Coronary artery (tissue), 2 donors: ENCODE measurements at regions not wholly inside any gene's neighbourhood (a gene's known extent, or its start where the extent isn't known, plus 50 kb on each side); places are given as distances from the start of the nearest gene placed in this dataset.

ENCODE experiments used
- DNase-seq: peaks from one replicate; pipeline ENCODE4 v3.0.0-alpha.2; 2017; ENCODE audit warnings: low spot score
- H3K27ac ChIP-seq, 2 donors: fragments of 200-600 bp; sonication (generic); one replicate each; pipeline ENCODE4 v1.5.1; 2016 to 2019
- H3K4me3 ChIP-seq: fragments of 200-600 bp; sonication (generic); 2 replicates; pipeline ENCODE4 v1.5.1; 2016; ENCODE audit warnings: mild to moderate bottlenecking, moderate library complexity
- TF ChIP-seq, protein P1 (sequence below): fragments of 200-600 bp; sonication (generic); IDR thresholded peaks from one replicate; pipeline ENCODE4 v1.5.1; 2019; ENCODE audit warnings: antibody characterized with exemption

DNA sequence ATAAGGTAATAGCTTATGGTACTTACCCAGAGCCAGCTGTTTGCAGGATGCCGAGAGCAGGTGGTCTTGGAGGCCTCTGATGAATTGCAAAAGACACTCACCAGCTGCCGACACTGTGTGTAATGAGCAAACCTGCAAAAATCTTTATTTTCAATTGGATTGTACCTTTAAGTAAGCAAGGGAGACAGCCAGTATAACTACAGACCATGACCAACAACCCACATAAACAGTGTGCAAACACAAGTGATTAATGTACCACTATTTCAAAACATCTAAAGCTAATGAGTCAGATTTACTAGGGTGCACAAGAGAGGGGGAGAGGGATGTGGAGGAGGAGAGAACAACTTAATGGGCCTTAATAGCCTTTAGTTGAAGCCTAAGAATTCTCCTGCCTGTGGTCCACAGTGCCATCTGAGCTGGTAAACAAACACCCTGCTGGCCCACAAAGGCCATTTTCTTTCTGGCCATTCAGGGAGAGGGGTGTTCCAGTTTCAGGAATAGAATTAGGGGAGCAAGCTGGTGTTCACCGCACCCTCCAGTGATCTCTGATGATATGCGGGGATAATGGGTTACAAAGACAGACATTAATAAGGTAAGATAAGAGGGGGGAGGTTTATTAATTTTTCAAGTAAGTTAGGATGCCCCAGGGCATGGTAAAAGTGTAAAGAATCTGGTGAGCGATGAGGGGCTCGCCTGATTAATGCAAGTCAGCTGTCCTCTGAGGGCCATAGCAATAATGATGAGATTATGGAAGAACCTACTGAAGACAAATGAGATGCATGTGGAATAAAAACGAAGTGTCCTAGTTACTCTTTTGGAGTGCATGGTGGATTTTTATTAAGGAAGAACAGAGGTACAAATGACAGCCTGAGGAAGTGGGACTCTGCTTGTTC is 196.4 kb downstream of the HRH4 start:
- TF ChIP-seq, protein P1, sequence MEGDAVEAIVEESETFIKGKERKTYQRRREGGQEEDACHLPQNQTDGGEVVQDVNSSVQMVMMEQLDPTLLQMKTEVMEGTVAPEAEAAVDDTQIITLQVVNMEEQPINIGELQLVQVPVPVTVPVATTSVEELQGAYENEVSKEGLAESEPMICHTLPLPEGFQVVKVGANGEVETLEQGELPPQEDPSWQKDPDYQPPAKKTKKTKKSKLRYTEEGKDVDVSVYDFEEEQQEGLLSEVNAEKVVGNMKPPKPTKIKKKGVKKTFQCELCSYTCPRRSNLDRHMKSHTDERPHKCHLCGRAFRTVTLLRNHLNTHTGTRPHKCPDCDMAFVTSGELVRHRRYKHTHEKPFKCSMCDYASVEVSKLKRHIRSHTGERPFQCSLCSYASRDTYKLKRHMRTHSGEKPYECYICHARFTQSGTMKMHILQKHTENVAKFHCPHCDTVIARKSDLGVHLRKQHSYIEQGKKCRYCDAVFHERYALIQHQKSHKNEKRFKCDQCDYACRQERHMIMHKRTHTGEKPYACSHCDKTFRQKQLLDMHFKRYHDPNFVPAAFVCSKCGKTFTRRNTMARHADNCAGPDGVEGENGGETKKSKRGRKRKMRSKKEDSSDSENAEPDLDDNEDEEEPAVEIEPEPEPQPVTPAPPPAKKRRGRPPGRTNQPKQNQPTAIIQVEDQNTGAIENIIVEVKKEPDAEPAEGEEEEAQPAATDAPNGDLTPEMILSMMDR = no peak
- DNase-seq = no peak
- Histone ChIP-seq H3K27ac (no peak overlapping the region), H3K4me3 (no peak overlapping the region)

DNA sequence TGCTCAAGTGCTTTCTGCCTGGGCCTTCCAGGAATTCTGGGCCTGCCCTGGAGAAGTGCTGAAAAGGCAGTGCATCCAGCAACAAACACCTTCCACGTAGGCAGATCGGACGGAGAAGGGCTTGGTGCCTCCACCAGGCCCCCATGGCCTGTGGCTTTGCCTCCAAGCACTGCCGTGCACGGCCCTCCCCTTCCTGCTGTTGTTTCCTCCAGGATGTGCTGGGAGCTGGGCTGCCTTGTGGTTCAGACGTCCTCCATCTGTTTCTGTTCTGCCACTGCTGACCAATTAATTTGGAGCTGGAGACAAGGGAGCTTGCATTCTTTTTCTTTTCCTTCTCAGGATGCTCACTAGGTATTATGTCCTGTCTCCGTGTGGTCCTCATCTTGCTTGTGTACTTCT is 197.0 kb downstream of the HRH4 start:
- TF ChIP-seq, protein P1 = no peak
- Histone ChIP-seq H3K4me3 (no peak overlapping the region), H3K27ac (no peak overlapping the region)
- no peak for DNase-seq

DNA sequence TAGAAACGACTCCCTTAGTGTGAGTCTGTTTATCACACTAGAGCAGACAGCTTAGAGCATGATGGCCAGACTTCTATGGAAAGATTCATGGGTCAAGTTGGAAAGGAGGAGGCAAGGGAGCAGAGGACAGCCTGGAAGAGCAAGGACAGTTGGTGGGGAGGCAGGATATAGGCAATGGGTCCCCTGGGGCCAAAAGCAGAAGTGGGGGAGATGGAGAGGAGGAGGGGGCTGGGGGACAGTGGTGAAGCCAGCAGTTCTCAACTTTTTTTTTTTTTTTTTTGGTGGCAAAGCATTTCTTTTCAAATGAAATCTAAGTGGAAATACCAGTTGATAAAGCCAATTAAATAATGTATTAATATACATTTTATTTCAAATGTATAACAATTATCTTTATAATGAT is 197.9 kb downstream of the HRH4 start:
- Histone ChIP-seq H3K27ac (no peak overlapping the region), H3K4me3 (no peak overlapping the region)
- TF ChIP-seq, protein P1 = no peak

DNA sequence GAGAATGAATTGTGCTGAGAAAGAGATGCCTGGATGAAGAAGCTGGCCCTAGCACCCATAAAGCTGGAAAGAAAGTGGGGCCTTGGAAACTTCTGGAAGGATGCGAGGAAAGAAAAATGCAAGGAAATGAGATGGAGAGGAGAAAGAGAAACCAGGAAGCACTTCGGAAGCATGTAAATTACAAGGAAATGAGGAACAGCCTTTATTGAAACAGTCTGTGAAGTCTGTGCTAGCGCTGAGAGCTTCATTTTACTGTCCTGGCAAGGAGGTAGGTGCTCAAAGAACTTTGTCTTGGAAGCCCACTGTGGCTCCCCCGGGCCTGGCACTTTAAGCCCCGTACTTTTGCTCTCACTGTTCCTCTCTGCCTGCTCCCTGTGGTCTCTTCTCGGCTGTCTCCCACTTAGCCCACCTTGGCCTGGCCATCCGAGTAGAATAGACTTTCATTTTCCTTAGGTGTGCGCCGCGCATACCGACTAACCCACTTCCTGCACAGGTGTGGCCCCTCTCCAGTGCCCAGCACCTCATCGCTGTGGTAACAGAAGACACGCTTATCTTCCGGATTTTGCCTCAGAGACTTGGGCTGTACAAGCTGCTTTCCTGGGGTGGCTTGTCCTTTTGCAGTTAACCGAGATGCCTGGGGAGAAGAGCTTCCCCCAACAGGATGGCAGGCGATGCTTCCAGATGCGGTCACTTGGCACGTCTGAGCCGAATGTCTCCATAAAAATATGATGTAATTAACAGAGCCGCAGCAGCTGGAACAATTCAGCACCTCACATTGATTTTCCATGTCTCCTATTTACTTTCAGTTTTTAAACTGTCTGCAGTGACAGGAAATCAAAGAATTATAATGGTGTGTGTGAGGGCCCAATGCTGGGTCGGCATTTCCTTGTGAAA is 199.6 kb downstream of the HRH4 start:
- H3K4me3 ChIP-seq = peak overlapping the region; percentile 64
- TF ChIP-seq, protein P1 = no peak
- DNase-seq = no peak
- peak overlapping the region in 1 of 2 donors; percentile 30 for H3K27ac ChIP-seq

More for the DNA sequence above, 197.9 kb downstream of the HRH4 start:
- DNase-seq = no peak

DNA sequence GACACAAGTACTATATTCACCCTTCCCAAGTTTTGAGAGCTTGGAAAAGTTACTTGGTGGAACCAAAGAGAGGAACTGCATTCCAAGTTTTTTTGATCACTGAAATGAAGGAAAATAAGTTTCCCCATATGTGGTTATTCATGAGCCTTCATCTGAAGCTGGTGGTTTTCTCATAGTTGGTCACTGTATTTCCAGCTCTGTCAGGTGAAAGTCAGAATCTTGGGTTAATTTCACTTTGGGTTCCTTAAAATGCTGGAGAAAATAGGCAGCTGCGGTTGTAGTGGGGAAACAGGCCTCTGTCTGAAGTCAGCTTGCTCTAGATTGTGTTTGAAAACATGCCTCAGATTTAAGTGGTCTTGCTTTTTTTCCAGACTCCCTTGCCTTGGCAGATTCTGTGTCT is 200.5 kb downstream of the HRH4 start:
- DNase-seq = no peak
- TF ChIP-seq, protein P1 = no peak
- Histone ChIP-seq H3K27ac (no peak overlapping the region), H3K4me3 (no peak overlapping the region)

DNA sequence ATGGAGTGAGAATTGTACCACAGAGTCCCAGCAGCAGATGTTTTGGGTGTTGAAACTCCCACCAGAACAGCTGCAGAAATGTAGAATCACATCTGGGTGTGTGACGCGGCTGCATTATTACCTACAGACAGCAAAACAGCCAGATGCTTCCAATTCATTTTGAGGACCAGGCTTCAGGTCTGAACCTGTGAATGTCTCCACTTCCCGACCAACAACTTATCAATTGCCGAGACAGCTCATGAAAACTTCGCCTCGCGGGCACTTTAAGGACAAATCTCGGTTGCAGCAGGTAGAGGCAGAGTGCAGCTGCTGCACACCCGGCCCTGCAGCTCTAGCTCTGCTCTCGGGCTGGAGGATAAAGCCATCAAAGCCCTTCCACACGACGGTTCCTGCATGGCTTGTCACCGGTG is 202.0 kb downstream of the HRH4 start:
- Histone ChIP-seq H3K27ac (no peak overlapping the region), H3K4me3 (no peak overlapping the region)
- TF ChIP-seq, protein P1 = no peak
- no peak for DNase-seq
